ENCODE measurements at regions not wholly inside any gene's neighbourhood (a gene's known extent, or its start where the extent isn't known, plus 50 kb on each side); places are given as distances from the start of the nearest gene placed in this dataset.
A peak's percentile ranks its signal among the peaks of the same experiment; 100 is the strongest.

DNA sequence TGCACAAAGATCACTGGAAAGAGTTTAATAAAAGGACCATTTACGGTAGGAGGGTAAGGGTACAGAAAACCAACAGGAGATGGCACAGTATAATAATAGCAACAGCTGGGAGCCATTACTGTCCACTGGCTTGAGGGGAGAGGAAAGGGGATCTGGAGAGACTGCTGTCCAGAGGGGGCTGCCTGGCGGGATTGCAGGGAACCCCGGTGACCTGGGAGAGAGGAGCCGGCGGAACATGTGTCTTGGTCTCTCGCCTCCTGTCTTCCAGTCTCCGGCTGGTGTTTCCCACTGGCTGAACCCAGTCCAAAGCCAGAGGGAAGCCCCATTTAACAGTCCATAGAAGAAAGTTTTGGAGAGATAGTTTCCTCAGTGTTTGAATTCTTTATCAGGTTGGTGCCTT, 57.5 kb upstream of the PODXL start:
- no peaks in the 10 kb centered on the region for H3K9me3 ChIP-seq
- H3K36me3 ChIP-seq = no peaks in the 10 kb centered on the region
- no peaks in the 10 kb centered on the region for H3K27me3 ChIP-seq
- H3K4me3 ChIP-seq = no peak overlapping the region
- no peak overlapping the region for H3K27ac ChIP-seq
- intact Hi-C loops (cut with DNase I) = no loop called here
- no peak for TF ChIP-seq POLR2A (IDR thresholded peaks at IDR 0.05)
- TF ChIP-seq, protein P1, sequence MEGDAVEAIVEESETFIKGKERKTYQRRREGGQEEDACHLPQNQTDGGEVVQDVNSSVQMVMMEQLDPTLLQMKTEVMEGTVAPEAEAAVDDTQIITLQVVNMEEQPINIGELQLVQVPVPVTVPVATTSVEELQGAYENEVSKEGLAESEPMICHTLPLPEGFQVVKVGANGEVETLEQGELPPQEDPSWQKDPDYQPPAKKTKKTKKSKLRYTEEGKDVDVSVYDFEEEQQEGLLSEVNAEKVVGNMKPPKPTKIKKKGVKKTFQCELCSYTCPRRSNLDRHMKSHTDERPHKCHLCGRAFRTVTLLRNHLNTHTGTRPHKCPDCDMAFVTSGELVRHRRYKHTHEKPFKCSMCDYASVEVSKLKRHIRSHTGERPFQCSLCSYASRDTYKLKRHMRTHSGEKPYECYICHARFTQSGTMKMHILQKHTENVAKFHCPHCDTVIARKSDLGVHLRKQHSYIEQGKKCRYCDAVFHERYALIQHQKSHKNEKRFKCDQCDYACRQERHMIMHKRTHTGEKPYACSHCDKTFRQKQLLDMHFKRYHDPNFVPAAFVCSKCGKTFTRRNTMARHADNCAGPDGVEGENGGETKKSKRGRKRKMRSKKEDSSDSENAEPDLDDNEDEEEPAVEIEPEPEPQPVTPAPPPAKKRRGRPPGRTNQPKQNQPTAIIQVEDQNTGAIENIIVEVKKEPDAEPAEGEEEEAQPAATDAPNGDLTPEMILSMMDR (IDR thresholded peaks at IDR 0.05) = no peak
- no peak for TF ChIP-seq POLR2AphosphoS5 (IDR thresholded peaks at IDR 0.05; ENCODE audit: insufficient read depth in 1 of 2, low read depth in 1 of 2)
- no peaks in the 10 kb centered on the region for H3K4me1 ChIP-seq
- DNase-seq (ENCODE audit: extremely low spot score in 2 of 2) = no peak

DNA sequence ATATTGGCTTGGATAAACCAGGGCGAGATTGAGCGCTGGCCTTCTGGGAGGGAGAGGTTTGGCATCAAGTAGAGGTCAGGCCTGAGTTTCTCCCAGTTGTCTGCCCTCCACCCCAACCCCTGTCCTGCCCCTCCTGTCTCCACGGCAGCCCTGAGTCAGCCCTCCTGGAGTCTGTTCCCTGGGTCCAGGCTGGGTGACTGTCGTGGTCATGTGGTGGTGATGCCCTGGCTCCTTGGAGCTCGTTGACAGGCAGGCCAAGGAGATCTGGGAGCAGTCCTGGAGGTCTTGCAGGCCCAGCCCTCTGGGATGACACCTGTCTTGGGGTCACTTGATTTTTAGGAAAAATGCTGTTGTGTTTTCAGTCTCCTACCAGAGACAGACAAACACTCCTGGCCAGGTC, 53.6 kb upstream of the PODXL start:
- Histone ChIP-seq H3K4me1 (no peaks in the 10 kb centered on the region), H3K27me3 (no peaks in the 10 kb centered on the region), H3K27ac (no peak overlapping the region), H3K9me3 (no peaks in the 10 kb centered on the region), H3K4me3 (no peak overlapping the region), H3K36me3 (no peaks in the 10 kb centered on the region)
- no peak for DNase-seq (ENCODE audit: extremely low spot score in 2 of 2)
- TF ChIP-seq, protein P1 (IDR thresholded peaks at IDR 0.05) = no peak
- TF ChIP-seq POLR2A (IDR thresholded peaks at IDR 0.05) = no peak
- no peak for TF ChIP-seq POLR2AphosphoS5 (IDR thresholded peaks at IDR 0.05; ENCODE audit: insufficient read depth in 1 of 2, low read depth in 1 of 2)
- intact Hi-C loops (cut with DNase I) = no loop called here

DNA sequence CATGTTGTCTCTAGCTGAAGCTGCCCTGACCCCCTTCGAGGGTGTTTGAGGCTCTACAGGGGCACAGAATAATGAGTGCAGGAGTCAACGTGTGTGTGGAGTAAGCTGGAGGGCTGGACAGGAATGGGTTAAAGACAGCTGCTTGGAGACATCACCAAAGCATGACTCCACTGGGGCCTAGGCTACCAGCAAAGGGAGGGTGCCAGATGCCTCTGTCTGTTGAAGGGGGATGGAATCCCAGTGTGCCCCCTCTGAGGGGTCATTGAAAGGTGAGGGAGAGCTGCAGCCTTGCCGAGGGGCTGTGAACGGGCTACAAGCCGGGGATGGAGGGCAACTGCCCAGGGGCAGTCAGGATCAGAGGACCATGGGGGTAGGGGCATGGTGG, 51.7 kb upstream of the PODXL start:
- Histone ChIP-seq H3K9me3 (no peaks in the 10 kb centered on the region), H3K4me3 (no peak overlapping the region), H3K36me3 (no peaks in the 10 kb centered on the region), H3K27me3 (no peaks in the 10 kb centered on the region), H3K4me1 (no peaks in the 10 kb centered on the region), H3K27ac (no peak overlapping the region)
- DNase-seq (ENCODE audit: extremely low spot score in 2 of 2) = no peak
- intact Hi-C loops (cut with DNase I) = no loop called here
- TF ChIP-seq POLR2AphosphoS5 (IDR thresholded peaks at IDR 0.05; ENCODE audit: insufficient read depth in 1 of 2, low read depth in 1 of 2) (no peak), POLR2A (IDR thresholded peaks at IDR 0.05) (no peak)
- TF ChIP-seq, protein P1 (IDR thresholded peaks at IDR 0.05) = no peak

DNA sequence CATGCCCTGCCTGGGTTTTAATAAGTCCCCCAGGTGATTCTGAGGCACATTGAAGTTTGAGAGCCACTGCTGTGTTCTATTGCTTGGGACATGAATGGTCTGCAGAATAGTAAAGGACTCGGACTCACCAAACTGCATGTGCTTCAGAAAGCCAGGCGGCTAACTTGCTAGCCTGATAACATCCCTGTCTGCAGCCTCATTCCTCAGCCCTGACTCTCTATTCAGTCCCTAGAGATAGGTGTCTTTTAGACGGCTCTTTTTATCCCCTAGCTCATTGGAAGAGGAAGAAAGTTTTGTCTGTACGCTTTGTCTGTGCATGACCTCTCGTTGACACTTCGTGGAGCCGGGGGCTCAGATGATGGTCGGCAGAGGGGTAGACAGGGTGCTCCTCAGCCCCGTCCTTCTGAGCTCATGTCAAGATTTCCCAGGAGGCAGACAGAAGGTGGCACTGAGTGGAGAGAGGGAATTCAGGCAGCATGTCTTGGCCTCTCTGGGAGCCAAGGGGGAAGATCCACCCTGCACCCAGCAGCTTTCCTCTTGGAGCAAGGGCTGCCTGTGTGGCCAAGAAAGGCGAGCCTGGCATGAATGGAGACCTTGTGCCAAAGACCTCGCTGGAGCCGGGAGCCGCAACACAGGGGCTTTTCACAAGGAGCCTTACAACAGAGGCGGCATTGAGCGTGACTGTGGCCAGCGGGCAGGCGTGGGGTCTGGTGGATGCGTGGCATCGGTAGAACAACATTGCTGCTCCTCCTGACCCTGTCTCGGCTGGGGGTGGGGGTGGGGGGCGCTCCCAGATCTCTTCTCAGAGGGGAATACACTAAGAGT, 51.1 kb upstream of the PODXL start:
- no peak overlapping the region for H3K4me3 ChIP-seq
- TF ChIP-seq, protein P1 (IDR thresholded peaks at IDR 0.05) = no peak
- no peak for TF ChIP-seq POLR2AphosphoS5 (IDR thresholded peaks at IDR 0.05; ENCODE audit: insufficient read depth in 1 of 2, low read depth in 1 of 2)
- no peak for TF ChIP-seq POLR2A (IDR thresholded peaks at IDR 0.05)
- H3K27ac ChIP-seq = no peak overlapping the region
- no peaks in the 10 kb centered on the region for H3K36me3 ChIP-seq
- H3K9me3 ChIP-seq = no peaks in the 10 kb centered on the region
- intact Hi-C loops (cut with DNase I) = no loop called here
- H3K27me3 ChIP-seq = no peaks in the 10 kb centered on the region
- no peaks in the 10 kb centered on the region for H3K4me1 ChIP-seq
- peak in 1 of 2 donors; percentile 79 for DNase-seq (ENCODE audit: extremely low spot score in 2 of 2)

Measured in vagina (tissue), 2 donors.